OCI-LY7 (cell line): ENCODE measurements at regions not wholly inside any gene's neighbourhood (a gene's known extent, or its start where the extent isn't known, plus 50 kb on each side); places are given as distances from the start of the nearest gene placed in this dataset.

Experiments
- EZH2phosphoT487 ChIP-seq: fragments of 200-600 bp; sonication (generic); IDR thresholded peaks from 2 replicates; pipeline ENCODE4 v1.6.1; 2018; ENCODE audit warnings: low read depth, borderline replicate concordance, mild to moderate bottlenecking, mixed run types, antibody characterized with exemption, low read length, moderate library complexity, mixed read lengths
- TF ChIP-seq, protein P1 (sequence below): fragments of 200-600 bp; sonication (generic); conservative IDR thresholded peaks from 2 replicates; pipeline ENCODE4 v1.5.1; 2014; ENCODE audit warnings: mild to moderate bottlenecking, antibody characterized with exemption, low read length, moderate library complexity, mixed read lengths

DNA sequence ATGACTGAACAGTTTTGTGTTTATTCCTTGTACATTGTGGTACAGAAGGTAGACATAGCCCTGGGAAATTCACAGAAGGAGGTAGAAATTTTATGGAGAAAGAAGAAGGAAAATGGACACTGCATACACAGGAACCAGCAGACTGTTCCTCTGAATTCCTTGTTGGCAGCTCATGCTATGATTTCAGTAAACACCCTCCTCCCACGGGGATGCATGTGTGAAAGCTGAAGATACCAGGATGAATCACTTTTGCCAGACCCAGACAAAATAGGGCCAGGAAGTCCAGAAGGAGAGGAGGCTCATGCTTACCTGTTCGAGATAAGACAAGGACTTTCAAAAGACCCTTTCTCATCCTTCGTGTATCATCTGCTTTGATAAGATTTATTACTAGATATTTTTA is 110.3 kb upstream of the GGTLC1 start:
- TF ChIP-seq, protein P1, sequence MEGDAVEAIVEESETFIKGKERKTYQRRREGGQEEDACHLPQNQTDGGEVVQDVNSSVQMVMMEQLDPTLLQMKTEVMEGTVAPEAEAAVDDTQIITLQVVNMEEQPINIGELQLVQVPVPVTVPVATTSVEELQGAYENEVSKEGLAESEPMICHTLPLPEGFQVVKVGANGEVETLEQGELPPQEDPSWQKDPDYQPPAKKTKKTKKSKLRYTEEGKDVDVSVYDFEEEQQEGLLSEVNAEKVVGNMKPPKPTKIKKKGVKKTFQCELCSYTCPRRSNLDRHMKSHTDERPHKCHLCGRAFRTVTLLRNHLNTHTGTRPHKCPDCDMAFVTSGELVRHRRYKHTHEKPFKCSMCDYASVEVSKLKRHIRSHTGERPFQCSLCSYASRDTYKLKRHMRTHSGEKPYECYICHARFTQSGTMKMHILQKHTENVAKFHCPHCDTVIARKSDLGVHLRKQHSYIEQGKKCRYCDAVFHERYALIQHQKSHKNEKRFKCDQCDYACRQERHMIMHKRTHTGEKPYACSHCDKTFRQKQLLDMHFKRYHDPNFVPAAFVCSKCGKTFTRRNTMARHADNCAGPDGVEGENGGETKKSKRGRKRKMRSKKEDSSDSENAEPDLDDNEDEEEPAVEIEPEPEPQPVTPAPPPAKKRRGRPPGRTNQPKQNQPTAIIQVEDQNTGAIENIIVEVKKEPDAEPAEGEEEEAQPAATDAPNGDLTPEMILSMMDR, result no peak
- TF ChIP-seq EZH2phosphoT487, result no peak
